Heart left ventricle (tissue), 16 donors: ENCODE measurements at regions not wholly inside any gene's neighbourhood (a gene's known extent, or its start where the extent isn't known, plus 50 kb on each side); places are given as distances from the start of the nearest gene placed in this dataset.

Experiments used
- ATAC-seq, 4 donors: fragments of 200-7000 bp; cut with Tn5 transposase; one replicate each; pipeline ENCODE4 v1.9.1; 2020 to 2022; ENCODE audit warnings: moderate library complexity in 4 of 4, mild to moderate bottlenecking in 3 of 4, moderate number of reproducible peaks in 1 of 4
- DNase-seq, 5 donors: peaks; one replicate each; pipeline ENCODE4 v3.0.0-alpha.2; 2020
- H3K27ac ChIP-seq, 12 donors: fragments of 200-600 bp; sonication (generic) in 4 of 12; one replicate each; pipeline versions ENCODE4 v1.5.0 to v1.8.0; 2016 to 2022; ENCODE audit warnings: mild to moderate bottlenecking in 2 of 12
- H3K27me3 ChIP-seq, 9 donors: fragments of 200-600 bp; sonication (generic) in 2 of 9; one replicate each; pipeline versions ENCODE4 v1.5.1 to v1.8.0; 2016 to 2022; ENCODE audit warnings: mild to moderate bottlenecking in 3 of 9
- H3K36me3 ChIP-seq, 9 donors: fragments of 200-600 bp; sonication (generic) in 2 of 9; one replicate each; pipeline versions ENCODE4 v1.5.0 to v1.8.0; 2018 to 2022; ENCODE audit warnings: mild to moderate bottlenecking in 2 of 9
- H3K4me1 ChIP-seq, 12 donors: fragments of 200-600 bp; sonication (generic) in 4 of 12; one replicate each; pipeline versions ENCODE4 v1.5.0 to v1.8.0; 2016 to 2022; ENCODE audit warnings: mild to moderate bottlenecking in 3 of 12
- H3K4me3 ChIP-seq, 12 donors: fragments of 200-600 bp; sonication (generic) in 4 of 12; one replicate each; pipeline versions ENCODE4 v1.5.0 to v1.8.0; 2017 to 2022; ENCODE audit warnings: mild to moderate bottlenecking in 9 of 12, moderate library complexity in 4 of 12
- H3K9me3 ChIP-seq, 12 donors: fragments of 200-600 bp; sonication (generic) in 4 of 12; one replicate each; pipeline versions ENCODE4 v1.5.0 to v1.8.0; 2016 to 2022; ENCODE audit warnings: mild to moderate bottlenecking in 1 of 12
- CTCF ChIP-seq, 12 donors: fragments of 200-600 bp; sonication (generic) in 4 of 12; IDR thresholded peaks; one replicate each; pipeline versions ENCODE4 v1.5.0 to v1.8.0; 2018 to 2022; ENCODE audit warnings: antibody characterized with exemption in 12 of 12, mild to moderate bottlenecking in 5 of 12
- POLR2A ChIP-seq, 2 donors: fragments of 450-650 bp; IDR thresholded peaks; one replicate each; pipeline ENCODE4 v1.6.1; 2017; ENCODE audit warnings: antibody characterized with exemption in 2 of 2, mild to moderate bottlenecking in 2 of 2, moderate library complexity in 2 of 2
- WGBS, 4 donors: extraction: QIAGEN DNeasy Blood & Tissue Kit in 2 of 4; methylation state at CpG; one replicate each; pipeline versions ENCODE4 v1.1.5 to v1.1.7; 2013 to 2018; 5-methylcytosine and 5-hydroxymethylcytosine counted together
- intact Hi-C, 10 donors: fragments of 100-400 bp; cut with DNase I; formaldehyde crosslinking; loops; one replicate each; pipeline versions ENCODE4 v1.11.1 to v1.14.2; 2022
- donor health status: ischemic (EF 13 %, LVEDD 7.1; RV severe dilation, severe dysfunction).
- donor health status: healthy with polysubstance abuse.
- donor health status: DM: no; HTN: yes; CAD: no.
- donor health status: DM: no; HTN: no; CAD: no.
- donor health status: ischemic (EF 25% LVEDD 6.9; RV normal size, moderate dysfunction).
- donor health status: ischemic (EF 25% LVEDD 5.7; RV mildly dilated, moderate dysfunction).
- donor health status: healthy.
- donor health status: DM: yes; HTN: yes; CAD: no.
- donor health status: ischemic (EF 35%, LVEDD 5.7; RV mildly dilated, moderate dysfunction).
- donor health status: nonischemic (EF 11% LVEDD 7.7; RV severe dilation, severe dysfunction).
- donor health status: DM: yes; HTN: yes; CAD: no.
- donor health status: PGD.
- donor health status: ischemic (EF 29% LVEDD 5.4; RV normal size, mild dysfunction).
- donor health status: nonischemic (EF 23%, LVEDD 6.1; RV moderate dilation, normal function).

GRCh38 chr20:57888591-57888990, 178.8 kb upstream of the PMEPA1 start:
- TF ChIP-seq CTCF (IDR thresholded peaks at IDR 0.05), result no peak
- no peak for TF ChIP-seq POLR2A (IDR thresholded peaks at IDR 0.05)
- intact Hi-C loops, result no loop called here

DNA sequence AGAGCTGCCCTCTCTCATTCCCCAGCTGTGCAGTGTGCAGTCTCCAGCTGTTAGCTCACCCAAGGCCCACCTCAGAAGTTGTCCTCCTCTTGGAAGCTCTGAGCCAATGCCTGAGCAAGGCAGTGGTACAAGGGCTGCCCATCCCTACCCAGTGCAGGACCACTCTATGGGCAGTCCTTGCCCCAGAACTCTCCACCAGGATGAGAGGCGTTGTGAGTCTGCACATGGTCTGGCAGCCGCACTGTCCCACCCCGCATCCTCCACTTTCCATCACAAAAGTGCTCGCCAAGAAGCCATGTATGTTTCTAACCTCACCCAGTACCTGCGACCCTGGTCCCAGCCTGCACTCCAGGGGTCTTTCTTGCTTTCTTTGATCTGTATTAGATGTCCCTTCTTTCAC, 175.1 kb upstream of the PMEPA1 start:
- Histone ChIP-seq H3K9me3 (peaks cover 0 to 8% (median 0%) of the 10 kb centered on the region in 12 donors), H3K27ac (no peak overlapping the region), H3K27me3 (no peaks in the 10 kb centered on the region), H3K4me1 (peaks cover 0 to 17% (median 2%) of the 10 kb centered on the region in 12 donors), H3K4me3 (no peak overlapping the region), H3K36me3 (no peaks in the 10 kb centered on the region)
- no peak for ATAC-seq
- intact Hi-C loops, result no loop called here
- TF ChIP-seq POLR2A (IDR thresholded peaks at IDR 0.05) (no peak), CTCF (IDR thresholded peaks at IDR 0.05) (no peak)
- no peak for DNase-seq
- 88 to 94% (median 92%) methylated on average over 5 of the region's 5 CpGs for WGBS, 4 donors

More at GRCh38 chr20:57888591-57888990, 178.8 kb upstream of the PMEPA1 start:
- no peak overlapping the region for H3K4me3 ChIP-seq
- H3K4me1 ChIP-seq, result no peaks in the 10 kb centered on the region
- WGBS, 4 donors, result 58 to 87% (median 83%) methylated on average over 5 of the region's 5 CpGs
- ATAC-seq (no peak), DNase-seq (no peak)
- no peaks in the 10 kb centered on the region for H3K27me3 ChIP-seq
- no peaks in the 10 kb centered on the region for H3K36me3 ChIP-seq
- peaks cover 0 to 8% (median 0%) of the 10 kb centered on the region in 12 donors for H3K9me3 ChIP-seq
- H3K27ac ChIP-seq, result no peak overlapping the region

- H3K4me3 ChIP-seq, result no peak overlapping the region
- ATAC-seq (no peak), DNase-seq (no peak)
- H3K4me1 ChIP-seq, result peaks cover 0 to 17% (median 2%) of the 10 kb centered on the region in 12 donors
- H3K27ac ChIP-seq, result no peak overlapping the region
- intact Hi-C loops, result no loop called here
- no peaks in the 10 kb centered on the region for H3K27me3 ChIP-seq
- TF ChIP-seq CTCF (IDR thresholded peaks at IDR 0.05) (no peak), POLR2A (IDR thresholded peaks at IDR 0.05) (no peak)
- H3K36me3 ChIP-seq, result no peaks in the 10 kb centered on the region
- WGBS, 4 donors, result 92 to 93% (median 93%) methylated on average over 5 of the region's 5 CpGs
- H3K9me3 ChIP-seq, result peaks cover 0 to 8% (median 0%) of the 10 kb centered on the region in 12 donors
These were observed 173.9 kb upstream of the PMEPA1 start for GRCh38 chr20:57883761-57884160.

DNA sequence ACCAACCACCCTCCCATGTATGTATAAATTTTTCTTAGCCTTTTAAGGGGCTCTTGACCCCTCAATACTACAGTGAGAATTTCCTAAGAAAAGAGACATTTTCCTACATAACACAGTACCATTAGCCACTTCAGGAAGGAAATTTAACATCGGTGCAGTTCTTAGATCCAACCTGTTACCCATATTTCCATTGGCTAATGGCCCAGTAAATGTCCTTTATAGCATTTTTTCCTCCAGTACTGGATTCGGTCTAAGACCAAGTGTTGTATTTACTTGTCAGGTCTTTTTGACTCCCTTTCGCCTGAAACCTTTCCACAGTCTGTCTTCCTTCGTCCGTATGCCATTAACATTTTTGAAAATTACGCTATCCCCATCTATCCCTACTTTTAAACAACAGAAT, 173.4 kb upstream of the PMEPA1 start:
- no peak for ATAC-seq
- intact Hi-C loops, result no loop called here
- H3K4me1 ChIP-seq, result peaks cover 0 to 17% (median 2%) of the 10 kb centered on the region in 12 donors
- no peak overlapping the region for H3K4me3 ChIP-seq
- 86 to 93% (median 90%) methylated on average over 6 of the region's 6 CpGs for WGBS, 4 donors
- no peak for DNase-seq
- no peaks in the 10 kb centered on the region for H3K36me3 ChIP-seq
- no peak overlapping the region for H3K27ac ChIP-seq
- no peaks in the 10 kb centered on the region for H3K27me3 ChIP-seq
- TF ChIP-seq CTCF (IDR thresholded peaks at IDR 0.05) (no peak), POLR2A (IDR thresholded peaks at IDR 0.05) (no peak)
- peaks cover 0 to 8% (median 0%) of the 10 kb centered on the region in 12 donors for H3K9me3 ChIP-seq
